SK-N-MC (cell line): ENCODE measurements at regions not wholly inside any gene's neighbourhood (a gene's known extent, or its start where the extent isn't known, plus 50 kb on each side); places are given as distances from the start of the nearest gene placed in this dataset.

Experiments used
- FOXP2 ChIP-seq: optimal IDR thresholded peaks from 2 replicates; pipeline ENCODE3; 2011; ENCODE audit warnings: mild to moderate bottlenecking, moderate library complexity; ENCODE audit not compliant: insufficient read depth; ENCODE audit errors: extremely low read length, control extremely low read depth
- POLR2AphosphoS5 ChIP-seq: IDR thresholded peaks from 2 replicates; pipeline ENCODE4 v1.6.1; 2012; ENCODE audit warnings: mild to moderate bottlenecking, low read depth, low read length, borderline replicate concordance

DNA sequence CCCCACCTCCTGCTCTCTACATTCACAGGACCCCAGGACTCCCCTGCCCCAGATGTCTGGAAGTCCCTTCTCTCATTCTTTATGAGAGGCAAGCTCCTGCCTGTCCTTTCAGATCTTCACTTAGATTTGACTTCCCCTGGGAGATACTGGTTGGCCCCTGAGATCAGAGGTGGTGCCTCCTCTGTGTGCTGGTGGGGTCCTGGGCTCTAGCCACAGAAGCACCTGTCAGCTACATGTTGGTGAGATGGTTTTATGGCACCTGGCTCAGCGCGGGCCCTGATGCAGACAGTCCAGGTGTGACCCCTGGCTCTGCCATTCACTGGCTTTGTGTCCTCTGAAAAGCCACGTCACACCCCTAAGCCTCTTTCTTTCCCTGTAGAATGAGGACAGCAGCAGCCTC, 369.6 kb upstream of the ID2 start:
- no peak for TF ChIP-seq POLR2AphosphoS5
- TF ChIP-seq FOXP2: no peak
